GM12865 (cell line): ENCODE measurements at regions not wholly inside any gene's neighbourhood (a gene's known extent, or its start where the extent isn't known, plus 50 kb on each side); places are given as distances from the start of the nearest gene placed in this dataset.
A peak's percentile ranks its signal among the peaks of the same experiment; 100 is the strongest.

Experiments
- DNase-seq: peaks from one replicate; pipeline ENCODE4 v3.0.0; 2010; ENCODE audit warnings: low read depth
- H3K4me3 ChIP-seq: 2 replicates; pipeline ENCODE4 v1.5.1; 2011; ENCODE audit warnings: mild to moderate bottlenecking, low read depth, low read length, control low read depth
- TF ChIP-seq, protein P1 (sequence below): IDR thresholded peaks from 2 replicates; pipeline ENCODE4 v1.5.1; 2011; ENCODE audit warnings: low read length, control low read depth, low read depth, inconsistent platforms; ENCODE audit not compliant: insufficient read depth; ENCODE audit errors: missing control alignments

DNA sequence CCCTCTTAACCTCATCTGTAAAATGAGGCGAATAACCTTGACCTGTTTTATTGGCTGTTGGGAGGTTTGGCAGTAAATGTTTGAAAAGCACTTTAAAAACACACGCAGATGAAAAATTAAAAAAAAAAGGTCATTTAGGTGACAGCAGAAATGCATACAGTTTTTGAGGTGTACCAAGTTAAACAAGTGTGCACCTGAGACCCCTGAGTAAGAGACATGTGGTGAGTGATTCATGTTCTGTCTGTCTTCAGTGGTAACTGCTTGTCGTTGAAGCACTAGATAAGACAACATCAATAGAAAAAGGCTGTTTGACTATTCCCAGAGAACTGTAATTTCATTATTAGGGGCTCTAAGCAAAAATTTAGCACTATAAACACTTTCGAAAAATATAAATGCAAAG is 608.4 kb upstream of the PITX2 start:
- DNase-seq: no peak
- TF ChIP-seq, protein P1, sequence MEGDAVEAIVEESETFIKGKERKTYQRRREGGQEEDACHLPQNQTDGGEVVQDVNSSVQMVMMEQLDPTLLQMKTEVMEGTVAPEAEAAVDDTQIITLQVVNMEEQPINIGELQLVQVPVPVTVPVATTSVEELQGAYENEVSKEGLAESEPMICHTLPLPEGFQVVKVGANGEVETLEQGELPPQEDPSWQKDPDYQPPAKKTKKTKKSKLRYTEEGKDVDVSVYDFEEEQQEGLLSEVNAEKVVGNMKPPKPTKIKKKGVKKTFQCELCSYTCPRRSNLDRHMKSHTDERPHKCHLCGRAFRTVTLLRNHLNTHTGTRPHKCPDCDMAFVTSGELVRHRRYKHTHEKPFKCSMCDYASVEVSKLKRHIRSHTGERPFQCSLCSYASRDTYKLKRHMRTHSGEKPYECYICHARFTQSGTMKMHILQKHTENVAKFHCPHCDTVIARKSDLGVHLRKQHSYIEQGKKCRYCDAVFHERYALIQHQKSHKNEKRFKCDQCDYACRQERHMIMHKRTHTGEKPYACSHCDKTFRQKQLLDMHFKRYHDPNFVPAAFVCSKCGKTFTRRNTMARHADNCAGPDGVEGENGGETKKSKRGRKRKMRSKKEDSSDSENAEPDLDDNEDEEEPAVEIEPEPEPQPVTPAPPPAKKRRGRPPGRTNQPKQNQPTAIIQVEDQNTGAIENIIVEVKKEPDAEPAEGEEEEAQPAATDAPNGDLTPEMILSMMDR: no peak
- H3K4me3 ChIP-seq: no peak overlapping the region

DNA sequence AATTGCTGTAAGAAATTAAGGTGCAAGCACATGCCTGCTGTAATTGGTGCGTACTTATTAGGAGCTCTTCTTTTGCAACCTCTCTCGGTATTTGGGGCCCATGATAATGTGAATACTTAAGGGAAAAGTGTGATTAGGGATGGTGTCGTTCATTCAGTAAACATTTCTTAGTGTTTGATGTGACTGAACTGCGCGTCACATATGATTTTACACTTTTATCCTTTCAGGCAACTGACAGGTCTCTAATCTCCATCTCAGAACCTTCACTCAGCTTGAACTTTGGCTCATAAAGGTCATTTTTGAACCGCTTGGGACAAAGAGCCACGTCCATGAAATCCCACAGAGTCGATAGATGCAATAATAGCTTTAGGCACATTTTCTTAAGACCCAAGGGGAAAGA is 612.1 kb upstream of the PITX2 start:
- TF ChIP-seq, protein P1: no peak
- no peak overlapping the region for H3K4me3 ChIP-seq

DNA sequence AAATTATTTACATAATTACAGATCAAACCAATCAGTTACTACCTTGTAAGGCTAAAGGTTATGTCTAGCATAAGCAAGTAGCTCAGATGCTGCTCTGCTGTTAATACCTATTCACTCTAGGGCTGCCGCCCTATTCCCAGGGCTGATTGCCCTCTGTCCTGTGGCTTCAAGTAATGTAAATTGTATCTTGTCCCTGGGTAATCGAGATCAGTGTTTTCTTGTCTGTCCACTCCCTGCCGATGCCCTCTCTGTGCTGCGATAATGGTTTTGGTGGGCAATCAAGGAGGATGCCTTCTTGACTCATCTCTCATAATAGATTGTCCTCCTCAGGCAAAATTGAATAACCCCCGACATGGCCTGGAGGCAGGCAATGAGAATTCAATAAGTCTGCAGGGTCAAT is 641.0 kb upstream of the PITX2 start:
- DNase-seq: no peak
- TF ChIP-seq, protein P1: no peak
- no peak overlapping the region for H3K4me3 ChIP-seq

More for the DNA sequence above, 612.1 kb upstream of the PITX2 start:
- no peak for DNase-seq

DNA sequence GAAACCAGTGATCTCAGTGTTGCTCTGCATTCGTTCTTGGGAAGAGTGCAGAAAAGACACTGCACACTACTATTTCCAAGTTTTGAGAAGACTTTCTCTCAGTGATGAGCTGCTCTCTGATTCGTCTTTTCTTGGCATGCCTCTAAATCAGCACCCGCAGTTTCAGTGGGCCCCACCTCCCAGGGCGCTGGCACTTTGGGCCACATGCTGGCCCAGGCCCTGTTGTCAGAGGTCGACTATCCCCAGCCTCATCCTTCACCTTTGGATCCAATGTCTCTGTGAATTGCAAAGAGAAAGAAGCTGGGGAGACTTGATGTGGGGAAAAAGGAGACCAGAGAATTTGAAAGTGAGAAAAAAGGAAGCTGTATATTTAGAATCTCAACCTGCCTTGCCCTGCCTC is 644.1 kb upstream of the PITX2 start:
- H3K4me3 ChIP-seq: no peak overlapping the region
- DNase-seq: no peak
- TF ChIP-seq, protein P1: no peak

DNA sequence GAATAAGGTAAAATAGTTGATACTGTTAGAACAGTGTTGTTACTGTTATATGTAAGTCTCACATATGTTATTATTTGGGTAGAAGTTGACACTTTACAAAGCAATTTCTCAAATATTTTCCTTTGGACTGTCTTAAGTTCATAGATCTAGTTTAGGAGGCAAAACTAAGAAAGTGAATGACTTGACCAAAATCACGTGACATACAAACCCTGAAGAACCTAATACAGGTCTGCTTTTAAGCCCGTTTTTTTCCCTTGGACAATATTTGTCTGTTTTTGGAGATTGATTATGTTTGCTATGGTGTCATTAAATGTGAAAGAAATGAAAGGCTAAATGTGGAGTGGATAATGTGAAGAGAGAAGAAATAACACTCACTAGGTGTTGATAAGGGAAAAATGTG is 644.9 kb upstream of the PITX2 start:
- no peak for DNase-seq

DNA sequence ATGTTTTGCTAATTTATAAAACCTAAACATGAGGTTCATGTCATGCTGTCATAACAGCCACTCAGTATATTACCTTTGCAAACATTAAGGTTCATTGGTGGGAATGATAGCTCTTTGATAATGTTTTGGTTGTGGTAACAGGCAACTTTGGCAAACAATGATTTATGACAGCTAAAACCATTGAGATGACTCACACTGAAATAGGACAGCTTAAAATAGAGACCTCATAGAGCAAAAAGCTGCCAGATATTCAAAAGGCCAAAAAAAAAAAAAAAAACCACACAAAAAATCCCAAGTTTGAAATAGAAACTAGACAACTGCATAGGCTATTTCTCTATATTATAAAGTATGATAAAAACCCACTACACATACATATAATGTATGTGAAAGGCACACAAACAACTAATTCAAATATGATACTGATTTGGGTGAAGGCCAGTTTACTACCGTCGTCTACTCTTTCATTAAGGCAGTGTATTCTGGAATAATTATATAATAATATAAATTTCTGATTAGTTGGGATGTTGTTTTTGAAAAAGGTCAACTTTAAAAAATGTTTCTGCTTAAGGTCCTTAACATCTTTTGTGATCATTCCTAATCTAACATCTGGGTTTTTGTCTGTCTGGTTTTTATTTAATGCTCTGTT is 646.0 kb upstream of the PITX2 start:
- TF ChIP-seq, protein P1: no peak
- no peak overlapping the region for H3K4me3 ChIP-seq
- DNase-seq: peak; percentile 52

More for the DNA sequence above, 644.9 kb upstream of the PITX2 start:
- TF ChIP-seq, protein P1: no peak
- no peak overlapping the region for H3K4me3 ChIP-seq

DNA sequence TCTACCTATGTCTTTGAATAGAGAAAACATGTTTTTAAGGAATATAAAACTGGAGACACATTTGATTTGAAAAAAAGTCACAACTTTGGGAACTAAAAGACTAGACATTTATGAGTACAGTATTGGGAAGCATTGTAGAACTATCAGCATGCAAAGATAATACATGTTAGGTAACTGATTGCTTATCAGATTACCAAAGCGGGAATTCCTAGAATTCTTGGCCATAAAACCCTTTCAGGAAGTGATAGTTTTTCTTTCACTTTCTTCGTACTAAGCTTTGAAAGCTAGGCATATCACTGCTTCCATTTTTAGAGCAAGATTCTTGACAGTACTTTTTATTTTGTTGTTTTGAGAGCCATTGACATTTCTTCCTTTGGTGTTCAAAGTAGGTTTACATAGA is 646.6 kb upstream of the PITX2 start:
- no peak for DNase-seq
- TF ChIP-seq, protein P1: no peak
- H3K4me3 ChIP-seq: no peak overlapping the region
